ENCODE measurements at regions not wholly inside any gene's neighbourhood (a gene's known extent, or its start where the extent isn't known, plus 50 kb on each side); places are given as distances from the start of the nearest gene placed in this dataset.

- no peak for ATAC-seq
- intact Hi-C loops (cut with micrococcal nuclease) (no loop called here), in situ Hi-C loops (cut with MboI) (no loop called here)
- ChIA-PET POLR2A (no interaction called here), CTCF (ENCODE audit: low intra/inter-chr PET ratio) (no interaction called here)
- H3K9ac ChIP-seq (ENCODE audit: insufficient read depth in 1 of 2, low read depth in 2 of 2, low read length in 2 of 2) = no peak overlapping the region
- WGBS (ENCODE audit: insufficient coverage, low coverage, missing lambda C conversion rate) = 9% methylated on average over 5 of the region's 5 CpGs
- no peak overlapping the region for H3K4me3 ChIP-seq
- no peak overlapping the region for H3K4me2 ChIP-seq (ENCODE audit: insufficient read depth, low read length)
- no peak for TF ChIP-seq MBD1 (CRISPR knock-in tag; IDR thresholded peaks at IDR 0.05)
- no peak for DNase-seq (ENCODE audit: extremely low read depth in 1 of 4, low spot score in 3 of 4)
- no TSS peak for BruUV-seq (replicated peaks)
- H3K9me1 ChIP-seq (ENCODE audit: control insufficient read depth, insufficient read depth, low read length) = no peaks in the 10 kb centered on the region
- no peaks in the 10 kb centered on the region for H4K20me1 ChIP-seq (replicated peaks; ENCODE audit: control insufficient read depth, insufficient read depth, low read length)
- no peaks in the 10 kb centered on the region for H3K4me1 ChIP-seq (replicated peaks in 1 of 2; ENCODE audit: control insufficient read depth in 2 of 2, insufficient read depth in 2 of 2, low read length in 2 of 2)
- H3K27me3 ChIP-seq (ENCODE audit: control insufficient read depth in 2 of 2, insufficient read depth in 2 of 2, low read length in 2 of 2) = no peaks in the 10 kb centered on the region
- no peak overlapping the region for H3K27ac ChIP-seq (ENCODE audit: extremely low read depth, low read depth, low read length)
- no peaks in the 10 kb centered on the region for H3K79me2 ChIP-seq (ENCODE audit: control insufficient read depth, insufficient read depth, low read length)
- no peaks in the 10 kb centered on the region for H3K9me3 ChIP-seq (replicated peaks; ENCODE audit: control insufficient read depth, insufficient read depth, low read depth, low read length)
- H3K36me3 ChIP-seq (ENCODE audit: control insufficient read depth, insufficient read depth, low read length) = no peaks in the 10 kb centered on the region
- no peak overlapping the region for H2AFZ ChIP-seq (ENCODE audit: low read depth, low read length)
- FAIRE-seq = no peak
Measured at GRCh38 chr17:15145621-15146020, 119.5 kb downstream of the PMP22 start.

GRCh38 chr17:15143524-15143923 is 121.6 kb downstream of the PMP22 start:
- no peak overlapping the region for H3K9ac ChIP-seq (ENCODE audit: insufficient read depth in 1 of 2, low read depth in 2 of 2, low read length in 2 of 2)
- ChIA-PET CTCF (ENCODE audit: low intra/inter-chr PET ratio) (no interaction called here), POLR2A (no interaction called here)
- no peaks in the 10 kb centered on the region for H4K20me1 ChIP-seq (replicated peaks; ENCODE audit: control insufficient read depth, insufficient read depth, low read length)
- WGBS (ENCODE audit: insufficient coverage, low coverage, missing lambda C conversion rate) = 19% methylated on average over 6 of the region's 6 CpGs
- peak in 1 of 4 experiments; percentile 30 for DNase-seq (ENCODE audit: extremely low read depth in 1 of 4, low spot score in 3 of 4)
- H3K27ac ChIP-seq (ENCODE audit: extremely low read depth, low read depth, low read length) = no peak overlapping the region
- peak overlapping the region; percentile 34; the same call in 1 of the 2 replicates for H2AFZ ChIP-seq (ENCODE audit: low read depth, low read length)
- H3K36me3 ChIP-seq (ENCODE audit: control insufficient read depth, insufficient read depth, low read length) = no peaks in the 10 kb centered on the region
- H3K4me3 ChIP-seq = no peak overlapping the region
- no peaks in the 10 kb centered on the region for H3K27me3 ChIP-seq (ENCODE audit: control insufficient read depth in 2 of 2, insufficient read depth in 2 of 2, low read length in 2 of 2)
- H3K9me3 ChIP-seq (replicated peaks; ENCODE audit: control insufficient read depth, insufficient read depth, low read depth, low read length) = no peaks in the 10 kb centered on the region
- no peaks in the 10 kb centered on the region for H3K4me1 ChIP-seq (replicated peaks in 1 of 2; ENCODE audit: control insufficient read depth in 2 of 2, insufficient read depth in 2 of 2, low read length in 2 of 2)
- intact Hi-C loops (cut with micrococcal nuclease) (no loop called here), in situ Hi-C loops (cut with MboI) (no loop called here)
- ATAC-seq = peak; percentile 81
- no peak for FAIRE-seq
- BruUV-seq (replicated peaks) = no TSS peak
- H3K79me2 ChIP-seq (ENCODE audit: control insufficient read depth, insufficient read depth, low read length) = no peaks in the 10 kb centered on the region
- H3K4me2 ChIP-seq (ENCODE audit: insufficient read depth, low read length) = no peak overlapping the region
- no peaks in the 10 kb centered on the region for H3K9me1 ChIP-seq (ENCODE audit: control insufficient read depth, insufficient read depth, low read length)
- no peak for TF ChIP-seq ZBTB34 (CRISPR knock-in tag; IDR thresholded peaks at IDR 0.05)
- no peak for TF ChIP-seq ZBED1 (IDR thresholded peaks at IDR 0.05)
- TF ChIP-seq RAD21 (CRISPR knock-in tag; conservative IDR thresholded peaks at IDR 0.05 in 1 of 2, IDR thresholded peaks at IDR 0.05 in 1 of 2) = peak in 1 of 2 experiments; percentile 39; a peak in 2 of 4 replicates
- TF ChIP-seq CTCF (IDR thresholded peaks at IDR 0.05 in 2 of 3, conservative IDR thresholded peaks at IDR 0.05 in 1 of 3; ENCODE audit: insufficient read depth in 2 of 3, low read depth in 1 of 3, low read length in 3 of 3) = peak in 2 of 3 experiments; percentile 41; a peak in 2 of 6 replicates
- TF ChIP-seq KDM2B (CRISPR knock-in tag; IDR thresholded peaks at IDR 0.05) = no peak
- TF ChIP-seq THRA (IDR thresholded peaks at IDR 0.05) = no peak
